H9 (cell line): ENCODE measurements at regions not wholly inside any gene's neighbourhood (a gene's known extent, or its start where the extent isn't known, plus 50 kb on each side); places are given as distances from the start of the nearest gene placed in this dataset.

Source experiments
- DNase-seq: peaks from one replicate; pipeline ENCODE4 v3.0.0-alpha.2; 2017
- H2AFZ ChIP-seq: one replicate; pipeline ENCODE4 v1.6.1; 2013; ENCODE audit warnings: mild to moderate bottlenecking, low read length, control low read depth, moderate library complexity
- H2AK5ac ChIP-seq: 2 replicates; pipeline ENCODE4 v1.6.1; 2013; ENCODE audit warnings: low read length, control low read depth, mixed read lengths; ENCODE audit not compliant: insufficient read length
- H2BK120ac ChIP-seq: one replicate; pipeline ENCODE4 v1.6.1; 2013; ENCODE audit warnings: low read depth, mild to moderate bottlenecking, low read length, control low read depth, inconsistent platforms; ENCODE audit not compliant: poor library complexity, severe bottlenecking
- H2BK12ac ChIP-seq: 2 replicates; pipeline ENCODE4 v1.6.1; 2013; ENCODE audit warnings: low read length, control low read depth, mixed read lengths, low read depth; ENCODE audit not compliant: insufficient read length
- H2BK15ac ChIP-seq: 2 replicates; pipeline ENCODE4 v1.6.1; 2013; ENCODE audit warnings: low read depth, low read length, control low read depth
- H2BK20ac ChIP-seq: one replicate; pipeline ENCODE4 v1.6.1; 2013; ENCODE audit warnings: low read depth, mild to moderate bottlenecking, low read length, control low read depth, inconsistent platforms; ENCODE audit not compliant: poor library complexity, severe bottlenecking
- H2BK5ac ChIP-seq: 2 replicates; pipeline ENCODE4 v1.6.1; 2013; ENCODE audit warnings: low read length, control low read depth, mixed read lengths; ENCODE audit not compliant: insufficient read length
- H3K14ac ChIP-seq: 2 replicates; pipeline ENCODE4 v1.6.1; 2013; ENCODE audit warnings: low read length, control low read depth; ENCODE audit not compliant: insufficient read depth
- H3K18ac ChIP-seq: 2 replicates; pipeline ENCODE4 v1.6.1; 2013; ENCODE audit warnings: low read depth, mild to moderate bottlenecking, mixed read lengths, low read length, control low read depth; ENCODE audit not compliant: insufficient read length
- H3K23ac ChIP-seq: 2 replicates; pipeline ENCODE4 v1.6.1; 2013; ENCODE audit warnings: low read length, control low read depth, mixed read lengths, low read depth; ENCODE audit not compliant: insufficient read length
- H3K23me2 ChIP-seq: 2 replicates; pipeline ENCODE4 v1.6.1; 2013; ENCODE audit warnings: low read depth, mild to moderate bottlenecking, mixed read lengths, low read length, control low read depth; ENCODE audit not compliant: insufficient read length, poor library complexity, severe bottlenecking
- H3K27ac ChIP-seq: 2 replicates; pipeline ENCODE4 v1.5.1; 2013; ENCODE audit warnings: low read length, control low read depth, mixed read lengths, low read depth; ENCODE audit not compliant: insufficient read length
- H3K27me3 ChIP-seq: 2 replicates; pipeline ENCODE4 v1.6.1; 2013; ENCODE audit warnings: low read length, control low read depth, inconsistent platforms; ENCODE audit not compliant: insufficient read depth
- H3K4ac ChIP-seq: 2 replicates; pipeline ENCODE4 v1.6.1; 2013; ENCODE audit warnings: low read depth, mild to moderate bottlenecking, control low read depth, inconsistent platforms, low read length, moderate library complexity
- H3K4me1 ChIP-seq: 2 replicates; pipeline ENCODE4 v1.6.1; 2013; ENCODE audit warnings: low read length, control low read depth, inconsistent platforms; ENCODE audit not compliant: insufficient read depth
- H3K4me2 ChIP-seq: 2 replicates; pipeline ENCODE4 v1.6.1; 2013; ENCODE audit warnings: low read length, control low read depth, mixed read lengths; ENCODE audit not compliant: insufficient read length, insufficient read depth
- H3K56ac ChIP-seq: 2 replicates; pipeline ENCODE4 v1.6.1; 2013; ENCODE audit warnings: low read depth, mild to moderate bottlenecking, mixed read lengths, low read length, control low read depth; ENCODE audit not compliant: insufficient read length
- H3K79me1 ChIP-seq: 2 replicates; pipeline ENCODE4 v1.6.1; 2013; ENCODE audit warnings: low read depth, mild to moderate bottlenecking, moderate library complexity, low read length, control low read depth, inconsistent platforms; ENCODE audit not compliant: insufficient read depth, poor library complexity, severe bottlenecking
- H3K79me2 ChIP-seq: 2 replicates; pipeline ENCODE4 v1.6.1; 2013; ENCODE audit warnings: low read length, control low read depth, inconsistent platforms; ENCODE audit not compliant: insufficient read depth
- H3K9ac ChIP-seq: 2 replicates; pipeline ENCODE4 v1.6.1; 2013; ENCODE audit warnings: low read length, control low read depth, mixed read lengths; ENCODE audit not compliant: insufficient read length; ENCODE audit errors: extremely low read depth
- H3K9me3 ChIP-seq: one replicate; pipeline ENCODE4 v1.6.1; 2013; ENCODE audit warnings: low read depth, low read length, inconsistent platforms; ENCODE audit not compliant: control insufficient read depth
- H3T11ph ChIP-seq: one replicate; pipeline ENCODE4 v1.6.1; 2013; ENCODE audit warnings: mild to moderate bottlenecking, low read length, control low read depth, inconsistent platforms
- H4K20me1 ChIP-seq: one replicate; pipeline ENCODE4 v1.6.1; 2013; ENCODE audit not compliant: control insufficient read depth, insufficient read length, insufficient read depth
- H4K5ac ChIP-seq: 2 replicates; pipeline ENCODE4 v1.6.1; 2013; ENCODE audit warnings: low read depth, mild to moderate bottlenecking, mixed read lengths, low read length, control low read depth; ENCODE audit not compliant: insufficient read length
- H4K8ac ChIP-seq: replicated peaks from 2 replicates; pipeline ENCODE4 v1.6.1; 2013; ENCODE audit warnings: low read length, control low read depth, mixed read lengths, low read depth; ENCODE audit not compliant: insufficient read length
- H4K91ac ChIP-seq: 2 replicates; pipeline ENCODE4 v1.6.1; 2013; ENCODE audit warnings: low read depth, mild to moderate bottlenecking, moderate library complexity, mixed read lengths, low read length, control low read depth; ENCODE audit not compliant: insufficient read length
- H3K27ac Mint-ChIP-seq, 3 experiments: 2 replicates in 2 of 3; 3 replicates in 1 of 3; pipeline ENCODE4 v1.8.0; 2020 to 2021; ENCODE audit warnings: mixed read lengths in 3 of 3, mild to moderate bottlenecking in 1 of 3, moderate library complexity in 1 of 3
- H3K27me3 Mint-ChIP-seq: 2 replicates; pipeline ENCODE4 v1.8.0; 2021; ENCODE audit warnings: low read depth, mild to moderate bottlenecking, moderate library complexity, mixed read lengths
- H3K36me3 Mint-ChIP-seq, 3 experiments: 2 replicates in 2 of 3; 3 replicates in 1 of 3; pipeline ENCODE4 v1.8.0; 2020 to 2021; ENCODE audit warnings: low read depth in 3 of 3, mixed read lengths in 3 of 3; ENCODE audit not compliant: insufficient read depth in 1 of 3
- H3K4me1 Mint-ChIP-seq, 2 experiments: 2 replicates each; pipeline ENCODE4 v1.8.0; 2020; ENCODE audit warnings: mixed read lengths in 2 of 2
- H3K4me3 Mint-ChIP-seq, 2 experiments: 2 replicates in 1 of 2; 3 replicates in 1 of 2; pipeline ENCODE4 v1.8.0; 2020 to 2021; ENCODE audit warnings: mild to moderate bottlenecking in 2 of 2, mixed read lengths in 2 of 2, moderate library complexity in 1 of 2
- H3K9me3 Mint-ChIP-seq, 2 experiments: 2 replicates in 1 of 2; 3 replicates in 1 of 2; pipeline ENCODE4 v1.8.0; 2020; ENCODE audit warnings: mild to moderate bottlenecking in 2 of 2, mixed read lengths in 2 of 2, moderate library complexity in 1 of 2
- WGBS: extraction: QIAGEN DNeasy Blood & Tissue Kit; methylation state at CpG from one replicate; pipeline ENCODE4 v1.1.7; 2013; ENCODE audit warnings: missing lambda C conversion rate, low lambda C conversion rate, mixed read lengths; ENCODE audit not compliant: insufficient read length; ENCODE audit errors: extremely low coverage; 5-methylcytosine and 5-hydroxymethylcytosine counted together
- TF ChIP-seq, protein P1 (sequence below): fragments of 200-600 bp; sonication (generic); conservative IDR thresholded peaks from 3 replicates; pipeline ENCODE4 v1.8.0; 2021; ENCODE audit warnings: antibody characterized with exemption, mild to moderate bottlenecking

DNA sequence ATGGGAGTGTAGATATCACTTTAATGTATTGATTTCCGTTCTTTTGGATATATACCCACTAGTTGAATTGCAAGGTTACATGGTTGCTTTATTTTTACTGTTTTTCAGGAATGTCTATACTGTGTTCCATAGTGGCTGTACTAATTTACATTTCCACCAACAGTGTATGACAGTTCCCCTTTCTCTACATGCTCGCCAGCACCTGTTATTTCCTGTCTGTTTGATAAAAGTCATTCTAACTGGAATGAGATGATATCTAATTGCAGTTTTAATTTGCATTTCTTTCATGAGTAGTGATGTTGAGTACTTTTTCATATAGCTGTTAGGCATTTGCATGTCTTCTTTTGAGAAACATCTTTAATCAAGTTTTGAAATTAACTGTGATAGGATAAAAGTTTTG lies 818.6 kb downstream of the SLITRK6 start:
- Histone ChIP-seq H3K14ac (no peak overlapping the region), H3K9me3 (no peaks in the 10 kb centered on the region), H2BK120ac (no peak overlapping the region), H3K23ac (no peak overlapping the region), H3K56ac (no peak overlapping the region), H2BK15ac (no peak overlapping the region), H3K23me2 (no peaks in the 10 kb centered on the region), H3K79me2 (no peaks in the 10 kb centered on the region), H2AK5ac (no peak overlapping the region), H4K8ac (no peak overlapping the region), H3K4me2 (no peak overlapping the region), H4K5ac (no peak overlapping the region), H3K4me1 (no peaks in the 10 kb centered on the region), H2BK5ac (no peak overlapping the region), H3K79me1 (no peaks in the 10 kb centered on the region), H3K18ac (no peak overlapping the region), H2AFZ (no peak overlapping the region), H3K9ac (no peak overlapping the region), H3K27ac (no peak overlapping the region), H3T11ph (no peak overlapping the region), H3K27me3 (no peaks in the 10 kb centered on the region), H2BK12ac (no peak overlapping the region), H3K4ac (no peak overlapping the region), H4K20me1 (no peaks in the 10 kb centered on the region), H2BK20ac (no peak overlapping the region), H4K91ac (no peak overlapping the region)
- H3K27ac Mint-ChIP-seq: no peak overlapping the region
- no peaks in the 10 kb centered on the region for H3K9me3 Mint-ChIP-seq
- no peaks in the 10 kb centered on the region for H3K36me3 Mint-ChIP-seq
- no peaks in the 10 kb centered on the region for H3K4me1 Mint-ChIP-seq
- WGBS: no CpG with 5 or more reads among the region's 2 CpGs
- H3K27me3 Mint-ChIP-seq: no peaks in the 10 kb centered on the region
- TF ChIP-seq, protein P1, sequence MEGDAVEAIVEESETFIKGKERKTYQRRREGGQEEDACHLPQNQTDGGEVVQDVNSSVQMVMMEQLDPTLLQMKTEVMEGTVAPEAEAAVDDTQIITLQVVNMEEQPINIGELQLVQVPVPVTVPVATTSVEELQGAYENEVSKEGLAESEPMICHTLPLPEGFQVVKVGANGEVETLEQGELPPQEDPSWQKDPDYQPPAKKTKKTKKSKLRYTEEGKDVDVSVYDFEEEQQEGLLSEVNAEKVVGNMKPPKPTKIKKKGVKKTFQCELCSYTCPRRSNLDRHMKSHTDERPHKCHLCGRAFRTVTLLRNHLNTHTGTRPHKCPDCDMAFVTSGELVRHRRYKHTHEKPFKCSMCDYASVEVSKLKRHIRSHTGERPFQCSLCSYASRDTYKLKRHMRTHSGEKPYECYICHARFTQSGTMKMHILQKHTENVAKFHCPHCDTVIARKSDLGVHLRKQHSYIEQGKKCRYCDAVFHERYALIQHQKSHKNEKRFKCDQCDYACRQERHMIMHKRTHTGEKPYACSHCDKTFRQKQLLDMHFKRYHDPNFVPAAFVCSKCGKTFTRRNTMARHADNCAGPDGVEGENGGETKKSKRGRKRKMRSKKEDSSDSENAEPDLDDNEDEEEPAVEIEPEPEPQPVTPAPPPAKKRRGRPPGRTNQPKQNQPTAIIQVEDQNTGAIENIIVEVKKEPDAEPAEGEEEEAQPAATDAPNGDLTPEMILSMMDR: no peak
- DNase-seq: no peak
- H3K4me3 Mint-ChIP-seq: no peak overlapping the region
